Thymus (tissue), 11 donors: ENCODE measurements at regions not wholly inside any gene's neighbourhood (a gene's known extent, or its start where the extent isn't known, plus 50 kb on each side); places are given as distances from the start of the nearest gene placed in this dataset.
A peak's percentile ranks its signal among the peaks of the same experiment; 100 is the strongest.

Experiments used
- DNase-seq, 9 donors: peaks; one replicate each; pipeline ENCODE4 v3.0.0-alpha.2; 2013; ENCODE audit warnings: low spot score in 9 of 9, low read depth in 6 of 9, missing footprints in 1 of 9
- H3K27ac ChIP-seq, 2 donors: one replicate each; pipeline ENCODE4 v1.5.1; 2013; ENCODE audit warnings: control low read depth in 1 of 2, low read depth in 1 of 2, low read length in 1 of 2, mild to moderate bottlenecking in 1 of 2, moderate library complexity in 1 of 2
- H3K27me3 ChIP-seq, 2 donors: one replicate each; pipeline ENCODE4 v1.5.1; 2013; ENCODE audit warnings: low read length in 1 of 2; ENCODE audit not compliant: control insufficient read depth in 2 of 2, insufficient read depth in 1 of 2
- H3K36me3 ChIP-seq, 2 donors: one replicate each; pipeline ENCODE4 v1.5.1; 2013; ENCODE audit warnings: low read length in 1 of 2, mild to moderate bottlenecking in 1 of 2, moderate library complexity in 1 of 2; ENCODE audit not compliant: control insufficient read depth in 2 of 2, insufficient read depth in 2 of 2
- H3K4me1 ChIP-seq, 2 donors: one replicate each; pipeline ENCODE4 v1.5.1; 2013; ENCODE audit warnings: low read length in 2 of 2; ENCODE audit not compliant: control insufficient read depth in 2 of 2, insufficient read depth in 2 of 2
- H3K4me3 ChIP-seq, 2 donors: one replicate each; pipeline ENCODE4 v1.5.1; 2013; ENCODE audit warnings: low read length in 2 of 2, control low read depth in 1 of 2, mild to moderate bottlenecking in 1 of 2
- H3K9me3 ChIP-seq, 2 donors: one replicate each; pipeline ENCODE4 v1.5.1; 2013; ENCODE audit warnings: low read length in 1 of 2, mild to moderate bottlenecking in 1 of 2; ENCODE audit not compliant: control insufficient read depth in 2 of 2, insufficient read depth in 1 of 2
- WGBS: extraction: QIAGEN DNeasy Blood & Tissue Kit; methylation state at CpG from one replicate; pipeline ENCODE4 v1.1.7; 2013; 5-methylcytosine and 5-hydroxymethylcytosine counted together
- donor health status: healthy.

DNA sequence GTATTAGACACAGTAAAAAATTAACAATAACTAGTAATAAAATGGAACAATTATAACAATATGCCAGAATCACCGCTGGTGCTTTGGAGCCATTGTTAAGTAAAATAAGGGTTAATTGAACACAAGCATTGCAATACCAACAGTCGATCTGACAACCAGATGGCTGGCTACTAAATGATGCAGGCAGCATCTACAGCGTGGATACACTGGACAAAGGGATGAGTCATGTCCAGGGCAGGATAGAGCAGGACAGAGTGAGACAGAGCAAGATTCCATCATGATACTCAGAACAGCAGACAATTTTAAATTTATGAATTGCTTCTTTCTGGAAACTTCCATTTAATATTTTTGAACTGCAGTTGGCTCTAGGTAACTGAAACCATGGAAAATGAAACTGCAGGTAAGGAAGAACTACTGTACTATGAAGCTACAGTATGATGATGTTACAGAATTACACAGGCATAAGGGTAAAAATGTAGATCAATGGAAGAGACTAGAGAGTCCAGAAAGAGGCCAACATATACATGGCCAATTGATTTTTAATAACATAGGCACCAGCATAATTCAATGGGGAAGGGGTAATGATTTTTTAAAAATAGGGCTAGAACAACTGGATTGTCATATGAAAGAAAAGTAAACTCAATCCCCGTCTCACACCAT is 168.7 kb downstream of the RRAGC start:
- no peak overlapping the region for H3K4me3 ChIP-seq
- H3K27ac ChIP-seq: no peak overlapping the region
- H3K27me3 ChIP-seq: no peaks in the 10 kb centered on the region
- DNase-seq: no peak
- H3K4me1 ChIP-seq: no peaks in the 10 kb centered on the region
- H3K36me3 ChIP-seq: no peaks in the 10 kb centered on the region
- H3K9me3 ChIP-seq: no peaks in the 10 kb centered on the region
- 84% methylated on average over 4 of the region's 4 CpGs for WGBS

DNA sequence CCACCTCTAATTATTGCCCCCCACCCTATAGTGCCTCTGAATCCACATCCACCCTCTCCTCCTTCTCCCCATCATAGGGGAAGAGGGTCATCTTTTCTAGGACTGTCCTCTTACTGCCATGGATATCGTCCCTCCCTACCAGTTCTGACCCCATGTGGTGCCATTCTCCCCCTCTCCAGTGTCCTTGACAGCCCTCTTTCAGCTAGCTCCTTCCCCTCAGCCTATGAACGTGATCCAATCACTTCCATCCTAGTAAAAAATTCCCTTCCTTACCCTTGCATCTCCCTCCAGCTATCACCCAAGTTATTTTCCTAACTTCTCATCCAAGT is 172.7 kb downstream of the RRAGC start:
- H3K9me3 ChIP-seq: no peaks in the 10 kb centered on the region
- no peaks in the 10 kb centered on the region for H3K36me3 ChIP-seq
- H3K4me3 ChIP-seq: no peak overlapping the region
- no peak for DNase-seq
- H3K4me1 ChIP-seq: no peaks in the 10 kb centered on the region
- WGBS: 63% methylated on average over 2 of the region's 2 CpGs
- H3K27me3 ChIP-seq: peaks cover 0 to 2% of the 10 kb centered on the region in 2 donors
- H3K27ac ChIP-seq: no peak overlapping the region

DNA sequence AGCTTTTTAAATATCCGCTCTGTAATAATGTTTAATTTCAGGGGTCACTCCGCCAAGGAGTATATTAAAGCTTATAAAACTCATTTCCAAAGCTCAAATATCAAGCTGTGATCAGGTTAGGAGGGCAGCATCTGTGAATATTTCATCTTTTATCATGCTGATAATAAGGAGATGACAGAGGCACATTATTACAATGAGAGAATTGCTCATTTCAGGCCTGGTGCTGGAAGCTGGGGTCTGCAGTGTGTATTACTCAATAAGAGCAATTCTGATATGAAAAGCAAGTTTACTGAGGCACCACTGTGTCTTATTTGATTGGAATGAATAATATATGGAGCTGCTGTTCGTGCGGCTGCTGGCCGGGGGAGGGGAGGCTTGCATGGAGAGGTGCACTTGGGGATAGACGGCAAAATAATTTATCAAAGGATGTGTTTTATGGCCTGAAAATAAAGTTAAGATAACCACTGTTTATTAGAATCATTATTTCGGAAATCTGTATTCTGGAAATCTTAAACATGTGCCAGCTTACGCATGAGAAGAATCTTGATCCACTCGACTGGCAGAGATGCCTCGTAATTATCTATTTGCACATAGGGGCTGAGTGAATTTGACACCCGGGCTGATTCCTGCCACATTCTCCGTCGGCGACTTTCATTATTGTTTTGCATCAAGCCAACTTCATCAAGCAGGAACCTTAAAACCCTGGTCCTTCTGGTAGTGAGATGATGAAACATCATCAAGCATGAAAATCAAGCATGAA is 173.2 kb downstream of the RRAGC start:
- peaks cover 0 to 2% of the 10 kb centered on the region in 2 donors for H3K27me3 ChIP-seq
- no peaks in the 10 kb centered on the region for H3K4me1 ChIP-seq
- no peak overlapping the region for H3K27ac ChIP-seq
- 92% methylated on average over 14 of the region's 14 CpGs for WGBS
- DNase-seq: no peak
- no peak overlapping the region for H3K4me3 ChIP-seq
- no peaks in the 10 kb centered on the region for H3K36me3 ChIP-seq
- H3K9me3 ChIP-seq: no peaks in the 10 kb centered on the region

DNA sequence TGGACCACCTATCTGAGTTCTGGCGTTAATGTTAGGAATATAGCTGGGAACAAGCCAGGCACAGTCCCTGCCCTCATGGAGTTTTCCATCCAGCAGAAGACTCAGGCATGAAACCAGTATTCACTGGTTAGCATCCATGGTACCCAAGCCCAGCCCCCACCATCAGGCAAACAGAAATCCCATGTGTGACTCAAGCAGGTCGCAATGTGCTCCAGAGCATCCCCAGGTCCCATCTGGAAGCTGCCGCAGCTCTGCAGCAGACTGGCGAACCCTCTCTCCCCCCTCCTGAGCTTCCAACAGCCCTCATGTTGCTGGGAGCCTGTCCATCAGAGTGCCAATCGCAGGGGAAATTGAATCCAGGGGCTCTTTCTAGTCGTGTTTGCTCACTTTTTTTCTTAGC is 174.2 kb downstream of the RRAGC start:
- peaks cover 0 to 2% of the 10 kb centered on the region in 2 donors for H3K27me3 ChIP-seq
- H3K4me1 ChIP-seq: no peaks in the 10 kb centered on the region
- H3K36me3 ChIP-seq: no peaks in the 10 kb centered on the region
- no peak overlapping the region for H3K4me3 ChIP-seq
- H3K27ac ChIP-seq: no peak overlapping the region
- no peaks in the 10 kb centered on the region for H3K9me3 ChIP-seq
- 78% methylated on average over 6 of the region's 6 CpGs for WGBS
- no peak for DNase-seq

DNA sequence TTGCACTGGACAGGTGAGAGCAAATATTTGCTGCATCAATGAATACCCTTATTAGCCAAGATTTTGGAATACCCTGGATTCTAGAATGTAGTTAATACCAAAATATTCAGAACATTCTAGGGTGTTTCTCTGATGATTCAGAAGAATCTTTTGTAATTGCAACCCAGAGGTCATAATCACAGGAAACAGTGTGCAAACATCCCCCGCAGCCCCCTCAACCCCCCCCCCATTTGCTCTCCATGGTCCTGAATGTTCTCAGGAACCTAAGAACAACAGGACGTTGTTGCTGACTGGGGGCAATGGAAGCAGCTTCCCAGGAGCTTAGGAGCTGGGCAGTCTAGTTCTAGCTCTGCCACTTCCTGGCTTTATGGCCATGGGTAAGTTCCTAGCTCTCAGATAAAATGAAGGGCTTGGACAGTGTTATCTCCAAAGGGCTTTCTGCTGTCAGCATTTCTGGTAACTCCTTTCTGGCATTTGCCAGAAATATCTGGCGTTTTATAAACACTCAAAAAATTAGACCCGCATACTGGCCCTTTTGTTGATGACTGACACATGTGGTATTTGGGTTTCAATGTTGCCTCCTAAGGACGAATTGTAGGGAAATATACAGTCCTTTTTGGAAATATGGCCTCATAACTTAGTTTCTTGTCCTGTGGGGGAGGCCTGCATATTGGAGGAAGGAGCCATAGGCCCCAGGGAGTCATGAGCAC is 178.6 kb downstream of the RRAGC start:
- no peak overlapping the region for H3K27ac ChIP-seq
- H3K27me3 ChIP-seq: peaks cover 0 to 2% of the 10 kb centered on the region in 2 donors
- no peaks in the 10 kb centered on the region for H3K4me1 ChIP-seq
- 49% methylated on average over 5 of the region's 5 CpGs for WGBS
- no peaks in the 10 kb centered on the region for H3K36me3 ChIP-seq
- peak in 1 of 9 donors; percentile 6 for DNase-seq
- no peaks in the 10 kb centered on the region for H3K9me3 ChIP-seq
- H3K4me3 ChIP-seq: no peak overlapping the region

DNA sequence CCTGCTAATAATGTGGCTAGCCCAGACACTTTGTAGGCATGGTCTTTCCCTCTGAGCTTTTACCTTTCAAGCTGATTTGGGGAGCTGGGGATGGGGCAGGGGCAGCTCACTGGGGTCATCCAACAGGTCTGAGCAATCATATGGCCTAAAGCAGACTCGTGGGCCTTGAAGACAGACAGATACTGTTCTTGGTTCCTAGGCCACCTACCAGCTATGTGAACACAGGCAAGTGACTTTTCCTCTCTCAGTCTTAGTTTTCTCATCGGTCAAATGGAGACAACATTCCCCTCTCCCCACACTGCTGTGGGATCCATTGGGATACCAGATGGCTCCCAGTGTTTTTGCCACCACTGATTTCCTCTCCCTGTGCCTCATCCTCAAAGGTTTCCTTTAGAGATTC is 181.8 kb downstream of the RRAGC start:
- 87% methylated on average over 2 of the region's 2 CpGs for WGBS
- H3K4me3 ChIP-seq: no peak overlapping the region
- no peaks in the 10 kb centered on the region for H3K27me3 ChIP-seq
- no peaks in the 10 kb centered on the region for H3K9me3 ChIP-seq
- no peak overlapping the region for H3K27ac ChIP-seq
- DNase-seq: no peak
- H3K36me3 ChIP-seq: no peaks in the 10 kb centered on the region
- H3K4me1 ChIP-seq: no peaks in the 10 kb centered on the region

DNA sequence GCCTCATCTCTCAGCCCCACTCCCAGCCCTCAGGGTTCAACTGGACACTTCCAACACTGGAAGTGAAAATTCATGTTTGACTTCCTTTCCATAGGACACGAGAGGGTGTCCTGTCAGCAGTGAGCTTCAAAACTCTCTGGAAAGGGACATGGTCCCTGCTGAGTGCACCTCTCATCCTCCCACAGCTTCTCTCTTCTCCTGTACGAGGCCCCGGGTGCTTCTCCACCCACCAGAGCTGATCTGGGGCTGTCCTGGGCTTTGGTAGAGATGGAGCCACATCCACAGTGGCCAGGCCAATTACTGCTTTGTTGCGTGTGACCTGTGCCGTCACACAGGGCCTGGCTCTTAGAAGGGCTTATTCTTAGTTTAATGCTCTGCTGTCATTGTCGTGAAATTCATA is 182.3 kb downstream of the RRAGC start:
- 95% methylated on average over 6 of the region's 6 CpGs for WGBS
- Histone ChIP-seq H3K27ac (no peak overlapping the region), H3K4me1 (no peaks in the 10 kb centered on the region), H3K9me3 (no peaks in the 10 kb centered on the region), H3K36me3 (no peaks in the 10 kb centered on the region), H3K4me3 (no peak overlapping the region), H3K27me3 (no peaks in the 10 kb centered on the region)
- no peak for DNase-seq

DNA sequence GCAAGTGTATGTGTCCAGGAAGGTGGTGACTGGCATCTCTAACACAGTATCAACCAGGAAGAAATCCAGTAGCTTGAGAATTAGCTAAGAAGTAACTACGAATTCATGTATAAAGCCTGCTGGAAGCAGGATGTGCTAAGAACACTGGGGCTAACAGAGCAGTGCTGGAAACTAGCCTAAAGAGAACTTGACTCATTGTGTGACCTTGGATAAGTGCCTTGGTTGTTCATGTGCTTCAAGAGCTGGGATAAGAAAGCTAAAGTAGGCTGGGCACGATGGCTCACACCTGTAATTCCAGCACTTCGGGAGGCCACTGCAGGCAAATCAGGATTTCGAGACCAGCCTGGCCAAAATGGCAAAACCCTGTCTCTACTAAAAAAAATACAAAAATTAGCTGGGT is 186.9 kb downstream of the RRAGC start:
- no peaks in the 10 kb centered on the region for H3K36me3 ChIP-seq
- DNase-seq: no peak
- H3K27ac ChIP-seq: no peak overlapping the region
- 90% methylated on average over 4 of the region's 4 CpGs for WGBS
- H3K27me3 ChIP-seq: peaks cover 0 to 2% of the 10 kb centered on the region in 2 donors
- no peak overlapping the region for H3K4me3 ChIP-seq
- no peaks in the 10 kb centered on the region for H3K9me3 ChIP-seq
- no peaks in the 10 kb centered on the region for H3K4me1 ChIP-seq

DNA sequence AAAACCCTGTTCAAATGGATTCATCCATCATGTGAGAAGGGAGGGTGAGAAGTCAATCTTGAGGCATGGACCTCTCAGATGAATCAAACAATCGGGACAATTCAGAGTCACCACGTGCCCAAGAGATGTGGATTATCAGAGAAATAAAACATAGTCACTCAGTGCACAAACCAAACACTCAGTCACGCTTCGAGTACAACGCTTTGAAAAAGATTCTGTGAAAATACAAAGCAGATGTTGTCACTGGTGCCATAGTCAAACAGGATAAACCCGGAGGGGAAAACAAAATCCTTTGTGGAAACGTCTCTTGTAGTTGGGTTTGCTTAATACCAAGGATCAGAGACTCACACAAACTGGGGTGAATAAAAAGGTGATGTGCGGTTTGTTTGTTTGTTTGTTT is 188.4 kb downstream of the RRAGC start:
- Histone ChIP-seq H3K9me3 (no peaks in the 10 kb centered on the region), H3K4me3 (no peak overlapping the region), H3K27me3 (peaks cover 0 to 2% of the 10 kb centered on the region in 2 donors), H3K4me1 (no peaks in the 10 kb centered on the region), H3K27ac (no peak overlapping the region), H3K36me3 (no peaks in the 10 kb centered on the region)
- WGBS: 92% methylated on average over 8 of the region's 8 CpGs
- no peak for DNase-seq
